Mesothelial cell of epicardium (in vitro differentiated cells): ENCODE measurements at regions not wholly inside any gene's neighbourhood (a gene's known extent, or its start where the extent isn't known, plus 50 kb on each side); places are given as distances from the start of the nearest gene placed in this dataset.
"Not testable (repeated sequence)": the region's sequence is repeated elsewhere in the genome, so short reads cannot be mapped to it uniquely, and the experiment has no call there.

ENCODE experiments used
- DNase-seq, 2 experiments: peaks; one replicate each; pipeline ENCODE4 v3.0.0; 2021; ENCODE audit warnings: low spot score in 2 of 2; ENCODE audit not compliant: unreplicated experiment in 2 of 2
- H3K27ac Mint-ChIP-seq: 2 replicates; pipeline ENCODE4 v1.8.0; 2021; ENCODE audit warnings: mixed read lengths
- H3K27me3 Mint-ChIP-seq: 2 replicates; pipeline ENCODE4 v1.8.0; 2021; ENCODE audit warnings: low read depth, mixed read lengths
- H3K36me3 Mint-ChIP-seq: 2 replicates; pipeline ENCODE4 v1.8.0; 2021; ENCODE audit warnings: mixed read lengths
- H3K4me1 Mint-ChIP-seq: 2 replicates; pipeline ENCODE4 v1.8.0; 2021; ENCODE audit warnings: mixed read lengths
- H3K4me3 Mint-ChIP-seq: 2 replicates; pipeline ENCODE4 v1.8.0; 2021; ENCODE audit warnings: mild to moderate bottlenecking, moderate library complexity, mixed read lengths
- H3K9me3 Mint-ChIP-seq: 2 replicates; pipeline ENCODE4 v1.8.0; 2021; ENCODE audit warnings: mixed read lengths
- CTCF ChIP-seq: fragments of 200-600 bp; sonication (generic); IDR thresholded peaks from one replicate; pipeline ENCODE4 v1.5.0; 2021; ENCODE audit warnings: antibody characterized with exemption; ENCODE audit not compliant: unreplicated experiment

- not testable (repeated sequence) for H3K27me3 Mint-ChIP-seq, H3K27ac Mint-ChIP-seq, H3K4me1 Mint-ChIP-seq, H3K36me3 Mint-ChIP-seq, DNase-seq, H3K4me3 Mint-ChIP-seq, H3K9me3 Mint-ChIP-seq
Measured at GRCh38 chr7:32816409-32816948, 75.1 kb downstream of the KBTBD2 start.

DNA sequence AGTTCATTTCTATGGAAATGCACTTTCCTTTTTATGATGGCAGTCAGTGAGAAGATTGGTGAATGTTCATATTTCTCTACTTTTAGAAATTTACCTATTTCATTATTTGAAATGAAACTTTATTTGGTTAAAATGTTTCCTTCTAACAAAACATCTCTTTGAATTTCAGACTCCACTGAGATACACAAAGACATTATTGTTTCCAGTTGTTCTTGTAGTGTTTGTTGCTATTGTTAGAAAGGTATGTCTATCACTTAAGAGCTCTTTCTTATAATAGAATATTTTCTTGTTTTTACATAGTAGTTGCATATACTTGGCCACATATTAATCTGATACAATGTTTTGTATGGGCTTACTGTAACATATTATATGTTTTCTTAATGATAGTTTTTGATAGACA is 76.8 kb downstream of the KBTBD2 start:
- not testable (repeated sequence) for H3K27ac Mint-ChIP-seq, H3K4me1 Mint-ChIP-seq

DNA sequence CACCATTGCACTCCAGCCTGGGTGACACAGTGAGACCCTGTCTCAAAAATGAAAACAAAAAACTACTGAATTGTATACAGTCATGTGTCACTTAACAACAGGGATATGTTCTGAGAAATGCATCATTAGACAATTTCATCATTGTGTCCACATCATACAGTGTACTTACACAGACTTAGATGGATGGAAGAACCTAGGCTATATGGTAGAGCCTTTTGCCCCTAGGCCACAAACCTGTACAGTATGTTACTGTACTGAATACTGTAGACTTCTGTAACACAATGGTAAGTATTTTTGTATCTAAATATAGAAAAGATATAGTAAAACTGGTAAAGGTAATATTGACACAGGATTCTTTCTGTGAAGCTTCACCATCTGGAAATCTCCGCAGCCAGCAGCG is 81.7 kb downstream of the KBTBD2 start:
- DNase-seq = no peak
- H3K27ac Mint-ChIP-seq = no peak overlapping the region
- H3K36me3 Mint-ChIP-seq = no peaks in the 10 kb centered on the region
- H3K4me1 Mint-ChIP-seq = no peaks in the 10 kb centered on the region
- H3K9me3 Mint-ChIP-seq = no peaks in the 10 kb centered on the region
- H3K4me3 Mint-ChIP-seq = no peak overlapping the region
- H3K27me3 Mint-ChIP-seq = no peaks in the 10 kb centered on the region
- no peak for TF ChIP-seq CTCF

More for the DNA sequence above, 76.8 kb downstream of the KBTBD2 start:
- not testable (repeated sequence) for H3K36me3 Mint-ChIP-seq, H3K27me3 Mint-ChIP-seq, DNase-seq, H3K9me3 Mint-ChIP-seq, H3K4me3 Mint-ChIP-seq

DNA sequence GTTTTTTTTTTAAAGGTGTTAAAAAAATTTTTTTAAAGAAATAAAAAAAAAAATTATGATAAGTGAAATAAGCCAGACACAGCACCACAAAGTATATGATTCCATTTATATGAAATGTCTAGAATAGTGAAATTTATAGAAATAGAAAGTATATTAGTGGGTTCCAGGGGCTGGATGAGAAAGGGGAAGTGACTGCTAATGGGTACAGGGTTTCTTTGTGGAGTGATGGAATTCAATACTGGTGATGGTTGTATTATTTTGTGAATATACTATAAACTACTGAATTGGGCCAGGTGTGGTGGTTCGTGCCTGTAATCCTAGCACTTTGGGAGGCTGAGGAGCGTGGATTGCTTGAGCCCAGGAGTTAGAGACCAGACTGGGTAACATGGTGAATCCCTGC is 82.2 kb downstream of the KBTBD2 start:
- Mint-ChIP-seq H3K9me3 (no peaks in the 10 kb centered on the region), H3K4me3 (no peak overlapping the region), H3K4me1 (no peaks in the 10 kb centered on the region), H3K27me3 (no peaks in the 10 kb centered on the region), H3K27ac (no peak overlapping the region), H3K36me3 (no peaks in the 10 kb centered on the region)
- no peak for DNase-seq
- no peak for TF ChIP-seq CTCF

GRCh38 chr7:32803406-32804141 is 88.0 kb downstream of the KBTBD2 start:
- TF ChIP-seq CTCF = no peak
- no peaks in the 10 kb centered on the region for H3K27me3 Mint-ChIP-seq
- no peak overlapping the region for H3K4me3 Mint-ChIP-seq
- H3K4me1 Mint-ChIP-seq = no peaks in the 10 kb centered on the region
- no peak for DNase-seq
- peaks cover 28% of the 10 kb centered on the region for H3K9me3 Mint-ChIP-seq
- H3K27ac Mint-ChIP-seq = no peak overlapping the region
- H3K36me3 Mint-ChIP-seq = peaks cover 19% of the 10 kb centered on the region

- Mint-ChIP-seq H3K4me1 (no peaks in the 10 kb centered on the region), H3K4me3 (no peak overlapping the region), H3K9me3 (peaks cover 28% of the 10 kb centered on the region), H3K27ac (no peak overlapping the region), H3K27me3 (no peaks in the 10 kb centered on the region), H3K36me3 (peaks cover 19% of the 10 kb centered on the region)
- no peak for DNase-seq
- no peak for TF ChIP-seq CTCF
Measured at GRCh38 chr7:32802305-32802910, 89.2 kb downstream of the KBTBD2 start.

- not testable (repeated sequence) for H3K27me3 Mint-ChIP-seq, H3K4me1 Mint-ChIP-seq, H3K9me3 Mint-ChIP-seq, H3K27ac Mint-ChIP-seq, H3K4me3 Mint-ChIP-seq, H3K36me3 Mint-ChIP-seq, DNase-seq
Measured at GRCh38 chr7:32793053-32793452, 98.5 kb downstream of the KBTBD2 start.

DNA sequence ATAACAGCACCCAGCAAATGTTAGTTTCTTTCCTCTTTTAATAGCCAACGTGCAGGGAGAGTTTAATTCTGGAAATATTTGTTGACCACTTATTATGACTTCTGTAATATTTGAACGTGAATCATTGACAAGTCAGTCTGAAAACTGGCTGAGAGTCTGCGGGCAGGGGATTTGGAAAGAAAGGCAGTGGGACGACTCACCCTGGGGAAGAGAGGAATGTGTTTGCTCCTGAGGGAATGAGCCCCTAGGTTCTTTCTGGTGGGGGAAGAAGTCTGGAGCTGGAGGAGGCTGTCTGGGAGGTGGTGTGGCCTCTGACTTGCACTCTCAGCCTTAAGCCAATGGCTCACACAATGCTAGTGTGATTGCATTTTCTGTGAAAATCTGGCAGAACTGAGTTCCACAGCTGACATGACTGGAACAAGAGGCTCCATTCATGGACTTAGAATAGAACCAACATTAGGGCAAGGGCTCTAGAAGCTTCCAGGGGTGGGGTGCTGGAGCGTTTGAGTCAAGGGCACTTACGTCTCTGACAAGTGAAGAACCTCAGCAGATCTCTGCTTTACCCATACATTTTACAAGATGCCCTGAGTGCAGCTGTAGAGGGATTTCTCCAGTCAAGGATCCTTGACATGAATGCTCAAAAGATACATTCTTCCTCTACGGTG is 100.7 kb downstream of the KBTBD2 start:
- H3K27ac Mint-ChIP-seq, H3K4me3 Mint-ChIP-seq, H3K27me3 Mint-ChIP-seq, H3K9me3 Mint-ChIP-seq, H3K4me1 Mint-ChIP-seq, H3K36me3 Mint-ChIP-seq, DNase-seq: not testable (repeated sequence)

GRCh38 chr7:32789266-32789665 is 102.3 kb downstream of the KBTBD2 start:
- not testable (repeated sequence) for H3K27ac Mint-ChIP-seq, H3K9me3 Mint-ChIP-seq, H3K27me3 Mint-ChIP-seq, DNase-seq, H3K36me3 Mint-ChIP-seq, H3K4me3 Mint-ChIP-seq, H3K4me1 Mint-ChIP-seq

DNA sequence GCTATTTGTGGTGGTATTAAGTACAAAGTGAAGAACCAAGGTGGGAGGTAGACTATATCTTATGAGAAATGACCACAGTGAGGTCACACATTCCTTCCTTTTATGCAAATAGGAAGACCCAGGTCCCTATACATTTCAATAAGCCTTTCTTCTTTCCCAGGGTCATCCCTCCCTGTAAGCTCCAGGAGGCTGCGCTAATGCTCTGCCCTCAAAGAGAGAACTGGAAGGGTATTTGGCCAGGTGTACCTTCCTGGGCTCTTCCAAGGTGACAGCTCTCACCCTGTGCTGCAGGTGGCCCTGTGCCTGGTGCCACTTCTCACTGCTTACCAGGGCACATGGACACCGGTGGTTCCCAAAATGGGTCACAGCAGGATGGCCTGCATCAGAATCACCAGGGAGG is 103.4 kb downstream of the KBTBD2 start:
- H3K27me3 Mint-ChIP-seq, H3K9me3 Mint-ChIP-seq, DNase-seq: not testable (repeated sequence)

More for the DNA sequence above, 103.4 kb downstream of the KBTBD2 start:
- not testable (repeated sequence) for H3K4me1 Mint-ChIP-seq, H3K36me3 Mint-ChIP-seq, H3K27ac Mint-ChIP-seq, H3K4me3 Mint-ChIP-seq
